Psoas muscle (tissue), 7 donors: ENCODE measurements at regions not wholly inside any gene's neighbourhood (a gene's known extent, or its start where the extent isn't known, plus 50 kb on each side); places are given as distances from the start of the nearest gene placed in this dataset.
"Not testable (repeated sequence)": the region's sequence is repeated elsewhere in the genome, so short reads cannot be mapped to it uniquely, and the experiment has no call there.

Source experiments
- ATAC-seq, 4 donors: fragments of 200-7000 bp; cut with Tn5 transposase; one replicate each; pipeline ENCODE4 v1.9.1; 2020; ENCODE audit warnings: moderate library complexity in 3 of 4, mild to moderate bottlenecking in 2 of 4
- DNase-seq, 2 donors: peaks; one replicate each; pipeline ENCODE4 v3.0.0-alpha.2; 2020
- H3K27ac ChIP-seq: fragments of 200-600 bp; one replicate; pipeline ENCODE4 v1.8.0; 2022
- H3K27me3 ChIP-seq, 3 donors: fragments of 200-600 bp in 1 of 3; one replicate each; pipeline versions ENCODE4 v1.6.1 to v1.8.0; 2013 to 2022; ENCODE audit warnings: low read length in 2 of 3, mild to moderate bottlenecking in 2 of 3, moderate library complexity in 1 of 3; ENCODE audit not compliant: insufficient read depth in 3 of 3
- H3K36me3 ChIP-seq, 2 donors: fragments of 200-600 bp in 1 of 2; one replicate each; pipeline versions ENCODE4 v1.6.1 to v1.8.0; 2013 to 2022; ENCODE audit warnings: low read depth in 1 of 2, mild to moderate bottlenecking in 1 of 2, moderate library complexity in 1 of 2; ENCODE audit not compliant: insufficient read depth in 1 of 2
- H3K4me1 ChIP-seq: fragments of 200-600 bp; one replicate; pipeline ENCODE4 v1.8.0; 2022
- H3K4me3 ChIP-seq: fragments of 200-600 bp; one replicate; pipeline ENCODE4 v1.8.0; 2022; ENCODE audit warnings: mild to moderate bottlenecking
- H3K9me3 ChIP-seq: fragments of 200-600 bp; one replicate; pipeline ENCODE4 v1.8.0; 2022
- CTCF ChIP-seq: fragments of 200-600 bp; IDR thresholded peaks from one replicate; pipeline ENCODE4 v1.8.0; 2022; ENCODE audit warnings: antibody characterized with exemption
- WGBS, 3 donors: extraction: QIAGEN DNeasy Blood & Tissue Kit; methylation state at CpG; one replicate each; pipeline versions ENCODE4 v1.1.6 to v1.1.7; 2013; 5-methylcytosine and 5-hydroxymethylcytosine counted together
- intact Hi-C, 2 donors: fragments of 100-400 bp; cut with DNase I; formaldehyde crosslinking; loops; one replicate each; pipeline versions ENCODE4 v1.11.0 to v1.14.2; 2022
- donor health status: healthy with polysubstance abuse.
- donor health status: DM: no; HTN: no; CAD: no; lungs with moderate emphysema.
- donor health status: Bipolar disorder and iron deficiency.
- donor health status: healthy.
- donor health status: DM: yes; HTN: yes; CAD: no.
- donor health status: DM: no; HTN: no; CAD: no.
- donor health status: DM: yes; HTN: yes; CAD: no.

GRCh38 chrX:95536111-95536510 is 1148.5 kb upstream of the DIAPH2 start:
- no peak overlapping the region for H3K27ac ChIP-seq
- 78 to 100% (median 89%) methylated on average over 1 of the region's 1 CpG for WGBS, 3 donors
- ATAC-seq: no peak

GRCh38 chrX:95536661-95537060 is 1148.0 kb upstream of the DIAPH2 start:
- DNase-seq (no peak), ATAC-seq (no peak)
- H3K36me3 ChIP-seq: no peaks in the 10 kb centered on the region
- H3K9me3 ChIP-seq: no peaks in the 10 kb centered on the region
- no peaks in the 10 kb centered on the region for H3K4me1 ChIP-seq
- intact Hi-C loops: no loop called here
- H3K27ac ChIP-seq: no peak overlapping the region
- H3K27me3 ChIP-seq: no peaks in the 10 kb centered on the region
- TF ChIP-seq CTCF: no peak
- H3K4me3 ChIP-seq: no peak overlapping the region

More at GRCh38 chrX:95536111-95536510, 1148.5 kb upstream of the DIAPH2 start:
- Histone ChIP-seq H3K4me3 (no peak overlapping the region), H3K27me3 (no peaks in the 10 kb centered on the region), H3K4me1 (no peaks in the 10 kb centered on the region), H3K36me3 (no peaks in the 10 kb centered on the region), H3K9me3 (no peaks in the 10 kb centered on the region)
- no peak for TF ChIP-seq CTCF
- intact Hi-C loops: no loop called here
- DNase-seq: no peak

- 58 to 64% (median 61%) methylated on average over 3 of the region's 3 CpGs for WGBS, 3 donors
- Histone ChIP-seq H3K4me3 (no peak overlapping the region), H3K9me3 (no peaks in the 10 kb centered on the region), H3K36me3 (no peaks in the 10 kb centered on the region), H3K4me1 (no peaks in the 10 kb centered on the region), H3K27ac (no peak overlapping the region), H3K27me3 (no peaks in the 10 kb centered on the region)
- intact Hi-C loops: no loop called here
- DNase-seq: no peak
- no peak for ATAC-seq
- no peak for TF ChIP-seq CTCF
These were observed 1145.6 kb upstream of the DIAPH2 start for GRCh38 chrX:95539041-95539440.

GRCh38 chrX:95549552-95549951 is 1135.1 kb upstream of the DIAPH2 start:
- H3K9me3 ChIP-seq, DNase-seq, H3K36me3 ChIP-seq, ATAC-seq, H3K4me1 ChIP-seq, H3K4me3 ChIP-seq, intact Hi-C loops, H3K27ac ChIP-seq, H3K27me3 ChIP-seq: not testable (repeated sequence)
- WGBS, 3 donors: 87 to 94% (median 90%) methylated on average over 8 to 16 of the region's 18 CpGs

- DNase-seq: no peak
- Histone ChIP-seq H3K27me3 (no peaks in the 10 kb centered on the region), H3K9me3 (no peaks in the 10 kb centered on the region), H3K4me3 (no peak overlapping the region), H3K27ac (no peak overlapping the region), H3K4me1 (no peaks in the 10 kb centered on the region), H3K36me3 (no peaks in the 10 kb centered on the region)
- WGBS, 3 donors: 76 to 91% (median 90%) methylated on average over 2 of the region's 2 CpGs
- no peak for TF ChIP-seq CTCF
- no peak for ATAC-seq
- intact Hi-C loops: no loop called here
These were observed 1099.3 kb upstream of the DIAPH2 start for GRCh38 chrX:95585321-95585720.
